Aorta (tissue), 5 donors: ENCODE measurements at regions not wholly inside any gene's neighbourhood (a gene's known extent, or its start where the extent isn't known, plus 50 kb on each side); places are given as distances from the start of the nearest gene placed in this dataset.
"Not testable (repeated sequence)": the region's sequence is repeated elsewhere in the genome, so short reads cannot be mapped to it uniquely, and the experiment has no call there.

Experiments
- ATAC-seq: fragments of 200-7000 bp; cut with Tn5 transposase; one replicate; pipeline ENCODE4 v1.9.1; 2022; ENCODE audit warnings: moderate library complexity; ENCODE audit not compliant: low FRiP score
- DNase-seq, 2 donors: peaks; one replicate each; pipeline ENCODE4 v3.0.0-alpha.2; 2020
- H3K27ac ChIP-seq, 2 donors: one replicate each; pipeline ENCODE4 v1.5.1; 2013; ENCODE audit warnings: low read length in 2 of 2, mild to moderate bottlenecking in 2 of 2, moderate library complexity in 2 of 2, control low read depth in 1 of 2, inconsistent platforms in 1 of 2, low read depth in 1 of 2
- H3K27me3 ChIP-seq, 2 donors: one replicate each; pipeline ENCODE4 v1.6.1; 2013; ENCODE audit warnings: control low read depth in 1 of 2, low read length in 1 of 2, mild to moderate bottlenecking in 1 of 2, moderate library complexity in 1 of 2; ENCODE audit not compliant: insufficient read depth in 2 of 2, control insufficient read depth in 1 of 2
- H3K36me3 ChIP-seq, 2 donors: one replicate each; pipeline ENCODE4 v1.6.1; 2013; ENCODE audit warnings: control low read depth in 1 of 2, low read length in 1 of 2, mild to moderate bottlenecking in 1 of 2; ENCODE audit not compliant: insufficient read depth in 2 of 2, control insufficient read depth in 1 of 2
- H3K4me1 ChIP-seq, 2 donors: one replicate each; pipeline ENCODE4 v1.6.1; 2013; ENCODE audit warnings: low read length in 2 of 2, control low read depth in 1 of 2, mild to moderate bottlenecking in 1 of 2, moderate library complexity in 1 of 2; ENCODE audit not compliant: insufficient read depth in 2 of 2, control insufficient read depth in 1 of 2
- H3K4me3 ChIP-seq, 2 donors: one replicate each; pipeline ENCODE4 v1.5.1; 2013; ENCODE audit warnings: low read length in 2 of 2, control low read depth in 1 of 2, mild to moderate bottlenecking in 1 of 2
- H3K9me3 ChIP-seq: one replicate; pipeline ENCODE4 v1.6.1; 2013; ENCODE audit warnings: mild to moderate bottlenecking, low read length; ENCODE audit not compliant: control insufficient read depth
- WGBS, 2 donors: extraction: QIAGEN DNeasy Blood & Tissue Kit; methylation state at CpG; one replicate each; pipeline ENCODE4 v1.1.7; 2013; 5-methylcytosine and 5-hydroxymethylcytosine counted together
- intact Hi-C, 2 donors: fragments of 100-400 bp; cut with DNase I; formaldehyde crosslinking; loops; one replicate each; pipeline versions ENCODE4 v1.14.2 to v1.15.0; 2022
- donor health status: healthy with polysubstance abuse.
- donor health status: Bipolar disorder and iron deficiency.
- donor health status: DM: no; HTN: no; CAD: no.
- donor health status: DM: no; HTN: no; CAD: no.
- donor health status: DM: yes; HTN: yes; CAD: no.

DNA sequence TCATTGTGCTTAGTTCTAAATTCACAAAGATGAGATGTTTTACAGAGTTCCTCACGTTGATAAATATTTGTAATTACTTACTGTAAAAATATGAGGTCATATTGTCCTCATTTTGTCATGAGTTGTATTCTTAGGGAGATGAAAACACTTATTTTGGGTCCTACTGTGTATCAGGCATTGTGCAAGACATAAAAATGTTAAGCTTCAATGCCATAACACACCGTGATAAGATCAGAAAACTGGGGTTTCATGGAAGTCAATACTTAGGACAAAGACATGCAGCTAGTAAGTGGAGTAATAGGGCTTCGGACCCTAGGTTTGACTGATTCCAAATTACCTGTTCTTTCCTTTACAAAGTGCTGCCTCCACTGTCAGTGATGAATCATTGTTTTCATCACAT lies 720.7 kb upstream of the ZP4 start:
- H3K4me3 ChIP-seq = no peak overlapping the region
- intact Hi-C loops = no loop called here
- DNase-seq = no peak
- H3K4me1 ChIP-seq = no peaks in the 10 kb centered on the region
- 84 to 89% methylated on average over 3 of the region's 3 CpGs for WGBS, 2 donors
- ATAC-seq = no peak
- no peaks in the 10 kb centered on the region for H3K36me3 ChIP-seq
- H3K27me3 ChIP-seq = no peaks in the 10 kb centered on the region
- no peaks in the 10 kb centered on the region for H3K9me3 ChIP-seq
- H3K27ac ChIP-seq = no peak overlapping the region

DNA sequence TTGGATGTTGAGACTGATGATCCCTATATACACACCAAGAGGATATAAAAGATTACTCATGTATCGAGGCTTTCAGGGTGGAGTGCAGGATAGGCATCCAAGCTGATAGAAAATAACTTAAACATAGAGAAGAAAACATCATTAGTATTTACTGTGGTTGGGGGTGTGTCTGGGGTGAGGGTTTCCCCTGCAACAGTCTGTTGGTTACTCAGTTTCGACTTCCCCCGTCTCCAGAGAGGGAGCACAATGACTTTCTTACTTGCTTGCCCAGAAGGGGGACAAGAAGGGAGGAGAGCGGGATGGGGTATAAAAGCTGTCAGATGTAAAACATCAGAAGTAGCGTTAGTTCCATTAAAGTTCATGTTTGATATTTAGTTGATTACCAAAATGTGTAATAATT lies 717.4 kb upstream of the ZP4 start:
- WGBS, 2 donors = 89 to 94% methylated on average over 5 of the region's 5 CpGs
- Histone ChIP-seq H3K27ac (no peak overlapping the region), H3K4me1 (no peaks in the 10 kb centered on the region), H3K27me3 (no peaks in the 10 kb centered on the region), H3K36me3 (no peaks in the 10 kb centered on the region), H3K9me3 (no peaks in the 10 kb centered on the region), H3K4me3 (no peak overlapping the region)
- intact Hi-C loops = no loop called here
- no peak for DNase-seq
- ATAC-seq = no peak

- 77 to 78% methylated on average over 4 of the region's 4 CpGs for WGBS, 2 donors
- no peak for DNase-seq
- intact Hi-C loops = no loop called here
These were observed 716.2 kb upstream of the ZP4 start for GRCh38 chr1:238606896-238607295.

DNA sequence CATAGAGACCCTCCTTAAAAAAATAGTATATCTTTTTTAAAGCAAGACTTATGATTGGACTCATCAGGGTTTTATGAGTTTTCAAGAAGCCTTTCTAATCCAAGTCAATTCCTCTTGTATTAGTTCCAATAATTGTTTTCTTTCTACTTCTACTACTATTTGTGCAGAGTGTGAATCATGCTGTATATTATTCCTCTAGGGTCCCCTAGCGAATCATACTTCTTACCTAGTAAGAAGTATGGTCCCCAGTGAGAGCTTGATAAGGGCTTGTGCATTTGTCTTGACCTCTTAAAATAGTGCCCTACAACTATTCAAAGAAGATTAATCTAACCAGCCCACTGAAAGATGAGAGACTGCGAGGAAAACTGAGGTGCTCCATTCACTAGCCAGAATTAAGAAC lies 715.7 kb upstream of the ZP4 start:
- 89 to 95% methylated on average over 2 of the region's 2 CpGs for WGBS, 2 donors
- H3K27me3 ChIP-seq = no peaks in the 10 kb centered on the region
- no peak overlapping the region for H3K4me3 ChIP-seq
- H3K27ac ChIP-seq = no peak overlapping the region
- H3K9me3 ChIP-seq = no peaks in the 10 kb centered on the region
- ATAC-seq (no peak), DNase-seq (no peak)
- H3K4me1 ChIP-seq = no peaks in the 10 kb centered on the region
- intact Hi-C loops = no loop called here
- H3K36me3 ChIP-seq = no peaks in the 10 kb centered on the region

More at GRCh38 chr1:238606896-238607295, 716.2 kb upstream of the ZP4 start:
- Histone ChIP-seq H3K4me1 (no peaks in the 10 kb centered on the region), H3K27ac (no peak overlapping the region), H3K9me3 (no peaks in the 10 kb centered on the region), H3K27me3 (no peaks in the 10 kb centered on the region), H3K36me3 (no peaks in the 10 kb centered on the region), H3K4me3 (no peak overlapping the region)
- no peak for ATAC-seq

- WGBS, 2 donors = 77 to 85% methylated on average over 3 of the region's 3 CpGs
- H3K27ac ChIP-seq = no peak overlapping the region
- H3K27me3 ChIP-seq = no peaks in the 10 kb centered on the region
- DNase-seq (no peak), ATAC-seq (no peak)
- no peaks in the 10 kb centered on the region for H3K4me1 ChIP-seq
- no peak overlapping the region for H3K4me3 ChIP-seq
- H3K36me3 ChIP-seq = no peaks in the 10 kb centered on the region
- H3K9me3 ChIP-seq = no peaks in the 10 kb centered on the region
- intact Hi-C loops = no loop called here
These were observed 713.6 kb upstream of the ZP4 start for GRCh38 chr1:238604357-238604756.

- 5 to 21% methylated on average over 2 of the region's 2 CpGs for WGBS, 2 donors
- H3K4me1 ChIP-seq, H3K27ac ChIP-seq, H3K9me3 ChIP-seq, intact Hi-C loops, H3K27me3 ChIP-seq, H3K4me3 ChIP-seq, H3K36me3 ChIP-seq, DNase-seq, ATAC-seq: not testable (repeated sequence)
These were observed 710.9 kb upstream of the ZP4 start for GRCh38 chr1:238601604-238602003.

GRCh38 chr1:238596703-238597102 lies 706.0 kb upstream of the ZP4 start:
- no peak overlapping the region for H3K4me3 ChIP-seq
- no peak overlapping the region for H3K27ac ChIP-seq
- DNase-seq (no peak), ATAC-seq (no peak)
- no peaks in the 10 kb centered on the region for H3K36me3 ChIP-seq
- H3K4me1 ChIP-seq = no peaks in the 10 kb centered on the region
- WGBS, 2 donors = 91 to 93% methylated on average over 4 of the region's 4 CpGs
- intact Hi-C loops = no loop called here
- no peaks in the 10 kb centered on the region for H3K9me3 ChIP-seq
- no peaks in the 10 kb centered on the region for H3K27me3 ChIP-seq

GRCh38 chr1:238592621-238593020 lies 701.9 kb upstream of the ZP4 start:
- DNase-seq = no peak
- WGBS, 2 donors = 64 to 71% methylated on average over 7 of the region's 7 CpGs
- Histone ChIP-seq H3K4me3 (no peak overlapping the region), H3K4me1 (no peaks in the 10 kb centered on the region), H3K9me3 (no peaks in the 10 kb centered on the region), H3K27ac (no peak overlapping the region), H3K36me3 (no peaks in the 10 kb centered on the region), H3K27me3 (no peaks in the 10 kb centered on the region)
- intact Hi-C loops = no loop called here
- no peak for ATAC-seq

DNA sequence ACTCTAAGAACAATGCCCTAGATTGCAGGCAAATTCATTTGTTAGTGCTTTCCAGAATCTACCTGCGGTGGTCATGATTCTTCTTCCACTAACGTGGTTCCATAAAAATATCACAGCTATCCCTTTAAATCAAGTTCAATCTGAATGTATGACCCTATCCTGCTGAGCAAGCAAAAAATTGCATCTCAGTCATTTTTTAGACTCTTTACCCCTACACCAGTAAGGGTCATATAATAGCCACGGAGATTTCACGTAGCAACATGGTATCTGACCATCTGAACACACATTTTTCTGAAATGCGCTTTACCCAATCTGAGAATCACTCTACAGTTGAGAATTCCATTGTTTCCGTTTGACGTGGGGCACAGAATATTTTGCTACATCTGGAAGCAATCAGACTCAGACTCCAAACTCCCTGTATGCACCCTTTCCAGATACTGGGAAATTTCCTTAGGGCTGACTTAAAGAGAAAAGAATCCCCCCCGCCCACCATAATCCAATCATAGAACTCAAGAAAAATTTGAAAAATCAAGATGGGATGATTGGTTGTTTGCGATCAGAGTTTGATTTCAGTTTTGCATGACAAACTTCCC lies 699.2 kb upstream of the ZP4 start:
- Histone ChIP-seq H3K9me3 (no peaks in the 10 kb centered on the region), H3K4me1 (no peaks in the 10 kb centered on the region), H3K27me3 (no peaks in the 10 kb centered on the region), H3K4me3 (no peak overlapping the region), H3K27ac (no peak overlapping the region), H3K36me3 (no peaks in the 10 kb centered on the region)
- ATAC-seq (no peak), DNase-seq (no peak)
- intact Hi-C loops = loop anchor here in 1 of 2 donors (5.0 kb wide), 1 partner anchor 108 kb away; no protein-coding TSS in a partner anchor
- 17 to 23% methylated on average over 9 of the region's 9 CpGs for whole genome bisulfite sequencing, 2 donors
